Osteocyte (in vitro differentiated cells): ENCODE measurements at regions not wholly inside any gene's neighbourhood (a gene's known extent, or its start where the extent isn't known, plus 50 kb on each side); places are given as distances from the start of the nearest gene placed in this dataset.
A peak's percentile ranks its signal among the peaks of the same experiment; 100 is the strongest.

Source experiments
- DNase-seq: peaks from one replicate; pipeline ENCODE4 v3.0.0; 2021; ENCODE audit warnings: mixed read lengths; ENCODE audit not compliant: unreplicated experiment; ENCODE audit errors: extremely low spot score
- H3K27ac Mint-ChIP-seq: one replicate; pipeline ENCODE4 v1.8.0; 2021; ENCODE audit warnings: mild to moderate bottlenecking, mixed read lengths; ENCODE audit not compliant: unreplicated experiment
- H3K27me3 Mint-ChIP-seq: one replicate; pipeline ENCODE4 v1.8.0; 2021; ENCODE audit warnings: mixed read lengths; ENCODE audit not compliant: unreplicated experiment
- H3K36me3 Mint-ChIP-seq: one replicate; pipeline ENCODE4 v1.8.0; 2021; ENCODE audit warnings: mixed read lengths; ENCODE audit not compliant: unreplicated experiment
- H3K4me1 Mint-ChIP-seq: one replicate; pipeline ENCODE4 v1.8.0; 2021; ENCODE audit warnings: mixed read lengths; ENCODE audit not compliant: unreplicated experiment
- H3K4me3 Mint-ChIP-seq: one replicate; pipeline ENCODE4 v1.8.0; 2021; ENCODE audit warnings: mild to moderate bottlenecking, moderate library complexity, mixed read lengths; ENCODE audit not compliant: unreplicated experiment
- H3K9me3 Mint-ChIP-seq: one replicate; pipeline ENCODE4 v1.8.0; 2021; ENCODE audit warnings: mixed read lengths; ENCODE audit not compliant: unreplicated experiment
- CTCF ChIP-seq: fragments of 200-600 bp; sonication (generic); IDR thresholded peaks from 2 replicates; pipeline ENCODE4 v1.5.0; 2021; ENCODE audit warnings: antibody characterized with exemption, mild to moderate bottlenecking, moderate library complexity

DNA sequence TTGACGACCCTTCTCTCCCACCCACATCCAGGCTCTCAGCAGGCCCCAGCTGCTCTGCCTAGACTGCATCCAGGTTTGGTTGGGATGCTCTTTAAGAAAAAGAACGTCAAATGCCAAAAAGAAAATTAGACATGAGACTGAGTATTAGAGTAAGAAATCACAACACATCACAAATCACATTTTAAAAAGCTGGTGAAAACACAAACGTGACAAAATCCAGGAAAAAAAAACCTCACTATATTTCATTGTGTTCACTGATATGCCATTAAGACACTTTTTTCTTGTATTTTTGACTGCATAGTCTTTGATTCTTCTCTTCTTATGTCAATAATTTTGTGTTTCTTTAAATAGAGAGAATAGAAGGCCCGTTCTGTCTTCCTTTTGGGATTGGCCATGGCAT, 243.7 kb downstream of the TLE3 start:
- Mint-ChIP-seq H3K4me1 (peaks cover 49% of the 10 kb centered on the region), H3K4me3 (no peak overlapping the region), H3K9me3 (no peaks in the 10 kb centered on the region), H3K27me3 (no peaks in the 10 kb centered on the region), H3K27ac (peak overlapping the region; percentile 79), H3K36me3 (no peaks in the 10 kb centered on the region)
- no peak for DNase-seq
- TF ChIP-seq CTCF, result no peak

GRCh38 chr15:69854521-69855181, 243.1 kb downstream of the TLE3 start:
- Mint-ChIP-seq H3K36me3 (no peaks in the 10 kb centered on the region), H3K27ac (peak overlapping the region; percentile 79), H3K4me3 (no peak overlapping the region), H3K9me3 (no peaks in the 10 kb centered on the region), H3K27me3 (no peaks in the 10 kb centered on the region), H3K4me1 (peaks cover 49% of the 10 kb centered on the region)
- TF ChIP-seq CTCF, result no peak
- no peak for DNase-seq

DNA sequence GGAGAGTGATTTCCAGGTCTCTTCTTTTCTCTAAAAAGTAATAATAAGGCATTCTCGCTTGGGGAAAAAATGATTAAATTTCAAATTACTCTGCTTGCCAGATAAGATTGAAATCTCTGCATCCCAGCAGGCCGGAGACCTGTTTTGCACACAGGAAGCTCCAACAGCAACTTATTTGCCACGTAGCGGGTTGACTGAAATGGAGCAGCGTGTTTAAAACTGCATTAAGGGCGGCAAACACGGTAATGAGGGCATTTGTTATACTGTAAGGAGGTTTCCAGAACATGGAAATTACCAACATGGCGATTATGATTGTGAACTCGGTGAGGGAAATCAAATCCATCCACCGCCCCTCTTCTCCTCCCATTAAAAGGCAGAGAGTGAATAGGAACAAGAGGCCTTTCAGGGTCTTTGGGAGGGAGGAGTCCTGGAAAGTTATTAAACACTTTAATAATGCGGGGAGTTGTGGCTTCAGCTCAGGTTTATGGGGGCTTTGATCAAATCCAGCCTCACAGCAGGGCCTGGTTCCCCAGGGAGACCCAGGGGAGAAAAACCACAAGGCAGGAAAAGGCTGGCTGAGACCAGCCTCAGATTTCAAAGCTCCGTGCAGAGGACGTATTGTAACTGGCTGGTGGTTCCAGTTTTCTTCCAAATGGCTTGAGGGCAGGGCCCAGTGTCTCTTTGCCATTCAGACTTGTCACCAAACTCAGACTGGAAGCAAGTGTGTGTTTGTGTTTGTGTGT, 242.3 kb downstream of the TLE3 start:
- no peak for DNase-seq
- Mint-ChIP-seq H3K27ac (peak overlapping the region; percentile 79), H3K36me3 (no peaks in the 10 kb centered on the region), H3K9me3 (no peaks in the 10 kb centered on the region), H3K27me3 (no peaks in the 10 kb centered on the region), H3K4me3 (no peak overlapping the region), H3K4me1 (peaks cover 49% of the 10 kb centered on the region)
- TF ChIP-seq CTCF, result no peak

DNA sequence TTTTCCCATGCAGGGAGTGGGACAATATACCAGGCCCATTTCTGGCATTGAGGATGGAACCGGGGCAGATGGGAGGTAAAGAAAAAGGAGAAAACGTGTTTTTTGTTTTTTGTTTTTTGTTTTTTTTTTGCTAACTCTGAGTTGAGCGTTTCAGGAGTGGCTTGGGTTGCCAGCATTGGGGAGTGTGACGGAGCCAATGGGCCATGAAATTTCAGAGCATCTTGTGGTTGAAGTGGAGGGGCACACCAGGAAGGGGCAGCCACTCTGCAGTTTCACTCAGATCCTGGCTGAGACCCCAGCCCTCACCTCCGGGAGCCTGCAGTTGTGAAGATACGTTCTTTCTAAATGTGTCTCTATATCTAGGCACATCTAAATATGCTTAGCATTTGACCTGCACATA, 240.5 kb downstream of the TLE3 start:
- Mint-ChIP-seq H3K27me3 (no peaks in the 10 kb centered on the region), H3K9me3 (no peaks in the 10 kb centered on the region), H3K36me3 (no peaks in the 10 kb centered on the region), H3K27ac (no peak overlapping the region), H3K4me1 (peaks cover 56% of the 10 kb centered on the region), H3K4me3 (no peak overlapping the region)
- TF ChIP-seq CTCF, result no peak
- no peak for DNase-seq

- Mint-ChIP-seq H3K4me3 (no peak overlapping the region), H3K36me3 (no peaks in the 10 kb centered on the region), H3K27ac (no peak overlapping the region), H3K27me3 (no peaks in the 10 kb centered on the region), H3K9me3 (no peaks in the 10 kb centered on the region), H3K4me1 (peaks cover 55% of the 10 kb centered on the region)
- no peak for DNase-seq
- no peak for TF ChIP-seq CTCF
Measured at GRCh38 chr15:69857686-69858391, 239.9 kb downstream of the TLE3 start.
